RPMI7951 (cell line): ENCODE measurements at regions not wholly inside any gene's neighbourhood (a gene's known extent, or its start where the extent isn't known, plus 50 kb on each side); places are given as distances from the start of the nearest gene placed in this dataset.

Source experiments
- DNase-seq: peaks from one replicate; pipeline ENCODE4 v3.0.0-alpha.2; 2012; ENCODE audit warnings: low read depth

- DNase-seq, result peak; percentile 57
These were observed 73.4 kb upstream of the DNAH5 start for GRCh38 chr5:14017904-14018303.

GRCh38 chr5:14016549-14016948 lies 72.1 kb upstream of the DNAH5 start:
- DNase-seq, result no peak

- peak; percentile 92 for DNase-seq
These were observed 66.9 kb upstream of the DNAH5 start for GRCh38 chr5:14011089-14012020.

- DNase-seq, result no peak
These were observed 65.1 kb upstream of the DNAH5 start for GRCh38 chr5:14009575-14009974.

- no peak for DNase-seq
These were observed 64.4 kb upstream of the DNAH5 start for GRCh38 chr5:14008819-14009311.

- DNase-seq, result no peak
These were observed 62.5 kb upstream of the DNAH5 start for GRCh38 chr5:14006823-14007520.

- no peak for DNase-seq
These were observed 60.3 kb upstream of the DNAH5 start for GRCh38 chr5:14004598-14005394.

GRCh38 chr5:14003936-14004335 lies 59.4 kb upstream of the DNAH5 start:
- DNase-seq, result no peak

GRCh38 chr5:14003513-14003912 lies 59.0 kb upstream of the DNAH5 start:
- no peak for DNase-seq

GRCh38 chr5:13998254-13998653 lies 53.8 kb upstream of the DNAH5 start:
- DNase-seq, result no peak

GRCh38 chr5:13997514-13997913 lies 53.0 kb upstream of the DNAH5 start:
- DNase-seq, result no peak

- peak; percentile 24 for DNase-seq
These were observed 50.2 kb upstream of the DNAH5 start for GRCh38 chr5:13994621-13995253.
